GM19468 (cell line): ENCODE measurements at regions not wholly inside any gene's neighbourhood (a gene's known extent, or its start where the extent isn't known, plus 50 kb on each side); places are given as distances from the start of the nearest gene placed in this dataset.

Source experiments
- ATAC-seq: cut with Tn5 transposase; IDR thresholded peaks from one replicate; pipeline ENCODE4 v1.9.1; 2021; ENCODE audit warnings: mild to moderate bottlenecking, moderate library complexity, moderate number of reproducible peaks; ENCODE audit not compliant: unreplicated experiment; ENCODE audit errors: extremely low read depth

- ATAC-seq: no peak
Observed at GRCh38 chr2:133713049-133713580, 144.9 kb upstream of the NCKAP5 start.

- no peak for ATAC-seq
Observed at GRCh38 chr2:133716166-133716565, 147.9 kb upstream of the NCKAP5 start.

- no peak for ATAC-seq
Observed at GRCh38 chr2:133717497-133717896, 149.2 kb upstream of the NCKAP5 start.

- ATAC-seq: no peak
Observed at GRCh38 chr2:133718688-133719201, 150.5 kb upstream of the NCKAP5 start.

GRCh38 chr2:133720429-133720828 is 152.2 kb upstream of the NCKAP5 start:
- ATAC-seq: no peak

- no peak for ATAC-seq
Observed at GRCh38 chr2:133721118-133721517, 152.9 kb upstream of the NCKAP5 start.

- ATAC-seq: no peak
Observed at GRCh38 chr2:133723133-133723532, 154.9 kb upstream of the NCKAP5 start.

- ATAC-seq: no peak
Observed at GRCh38 chr2:133726973-133727372, 158.7 kb upstream of the NCKAP5 start.

- ATAC-seq: no peak
Observed at GRCh38 chr2:133732059-133732458, 163.8 kb upstream of the NCKAP5 start.

GRCh38 chr2:133732982-133733900 is 165.0 kb upstream of the NCKAP5 start:
- no peak for ATAC-seq

- no peak for ATAC-seq
Observed at GRCh38 chr2:133733901-133734255, 165.6 kb upstream of the NCKAP5 start.

- ATAC-seq: no peak
Observed at GRCh38 chr2:133734716-133735495, 166.6 kb upstream of the NCKAP5 start.

GRCh38 chr2:133736674-133737073 is 168.4 kb upstream of the NCKAP5 start:
- ATAC-seq: no peak

GRCh38 chr2:133737242-133737993 is 169.2 kb upstream of the NCKAP5 start:
- ATAC-seq: no peak

GRCh38 chr2:133739039-133739438 is 170.8 kb upstream of the NCKAP5 start:
- no peak for ATAC-seq

GRCh38 chr2:133740500-133740899 is 172.2 kb upstream of the NCKAP5 start:
- ATAC-seq: no peak

GRCh38 chr2:133748007-133748700 is 179.9 kb upstream of the NCKAP5 start:
- ATAC-seq: no peak

GRCh38 chr2:133753665-133754064 is 185.4 kb upstream of the NCKAP5 start:
- ATAC-seq: no peak

GRCh38 chr2:133755480-133756300 is 187.4 kb upstream of the NCKAP5 start:
- ATAC-seq: no peak
